ENCODE measurements at regions not wholly inside any gene's neighbourhood (a gene's known extent, or its start where the extent isn't known, plus 50 kb on each side); places are given as distances from the start of the nearest gene placed in this dataset.
A peak's percentile ranks its signal among the peaks of the same experiment; 100 is the strongest.
"Not testable (repeated sequence)": the region's sequence is repeated elsewhere in the genome, so short reads cannot be mapped to it uniquely, and the experiment has no call there.

DNA sequence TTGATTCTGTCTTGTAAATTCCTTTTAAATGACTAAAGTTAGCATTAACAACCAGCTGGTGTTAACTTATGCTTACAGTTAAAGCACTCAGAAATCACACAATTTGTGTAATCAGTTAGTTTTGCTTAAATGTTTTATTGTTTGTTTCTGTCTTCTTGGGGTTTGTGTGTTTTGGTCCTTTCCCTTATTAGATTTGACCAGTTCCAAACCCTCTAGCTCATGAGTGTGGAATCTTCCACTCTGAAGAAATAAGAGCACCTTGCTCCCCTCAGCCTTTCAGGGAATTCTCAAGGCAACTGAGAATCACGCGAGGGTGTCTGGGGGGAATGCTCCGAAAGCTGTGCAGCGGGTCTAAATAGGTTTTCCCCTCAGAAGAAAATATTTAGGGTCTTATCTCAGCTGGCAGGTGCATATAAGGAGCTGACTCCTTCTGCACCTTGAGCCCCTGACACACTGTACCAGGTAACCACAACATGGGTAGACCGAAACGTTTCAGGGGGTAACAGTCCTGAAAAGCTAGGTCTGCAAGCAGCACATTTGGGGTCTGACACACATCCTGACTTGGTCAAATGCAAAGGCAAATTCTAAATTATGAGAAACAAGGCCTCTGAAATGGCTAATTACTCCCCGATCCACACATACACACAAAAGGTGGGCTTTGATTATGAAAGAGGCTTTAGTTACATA, 188.1 kb upstream of the ETV3 start:
- no peak for DNase-seq (ENCODE audit: low read depth)

DNA sequence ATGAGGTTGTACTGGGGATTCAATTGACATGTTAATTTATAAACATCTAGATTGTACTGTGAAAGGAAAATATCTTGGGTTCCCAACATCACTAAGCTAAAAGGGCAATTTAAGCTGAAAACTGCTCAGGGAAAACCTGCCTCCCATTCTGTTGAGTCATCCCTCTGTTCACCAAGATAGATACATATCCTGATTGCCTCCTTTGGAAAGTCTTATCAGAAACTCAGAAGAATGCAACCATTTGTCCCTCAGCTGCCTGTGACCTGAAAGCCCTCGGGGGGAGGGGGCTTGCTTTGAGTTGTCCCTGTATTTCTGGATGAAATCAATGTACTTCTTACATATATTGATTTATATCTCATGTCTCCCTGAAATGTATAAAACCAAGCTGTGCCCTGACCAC, 187.0 kb upstream of the ETV3 start:
- DNase-seq (ENCODE audit: low read depth) = no peak

- DNase-seq (ENCODE audit: low read depth) = not testable (repeated sequence)
Observed at GRCh38 chr1:157321972-157322371, 183.8 kb upstream of the ETV3 start.

DNA sequence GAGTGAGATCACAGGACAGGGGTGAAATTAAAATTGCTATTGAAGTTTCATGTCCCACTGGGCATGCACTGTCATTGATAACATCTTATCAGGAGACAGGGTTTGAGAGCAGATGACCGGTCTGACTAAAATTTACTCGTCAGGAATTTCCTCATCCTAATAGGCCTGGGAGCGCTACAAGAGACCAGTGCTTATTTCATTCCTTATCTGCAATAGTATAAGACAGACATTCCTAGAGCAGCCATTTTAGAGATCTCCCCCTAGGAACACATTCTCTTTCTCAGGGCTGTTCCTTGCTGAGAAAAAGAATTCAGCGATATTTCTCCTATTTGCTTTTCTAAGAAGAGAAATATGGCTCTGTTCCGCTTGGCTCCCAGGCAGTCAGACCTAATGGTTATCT, 181.4 kb upstream of the ETV3 start:
- no peak for DNase-seq (ENCODE audit: low read depth)

GRCh38 chr1:157317229-157317628, 179.0 kb upstream of the ETV3 start:
- not testable (repeated sequence) for DNase-seq (ENCODE audit: low read depth)

GRCh38 chr1:157315544-157315943, 177.3 kb upstream of the ETV3 start:
- DNase-seq (ENCODE audit: low read depth) = no peak

DNA sequence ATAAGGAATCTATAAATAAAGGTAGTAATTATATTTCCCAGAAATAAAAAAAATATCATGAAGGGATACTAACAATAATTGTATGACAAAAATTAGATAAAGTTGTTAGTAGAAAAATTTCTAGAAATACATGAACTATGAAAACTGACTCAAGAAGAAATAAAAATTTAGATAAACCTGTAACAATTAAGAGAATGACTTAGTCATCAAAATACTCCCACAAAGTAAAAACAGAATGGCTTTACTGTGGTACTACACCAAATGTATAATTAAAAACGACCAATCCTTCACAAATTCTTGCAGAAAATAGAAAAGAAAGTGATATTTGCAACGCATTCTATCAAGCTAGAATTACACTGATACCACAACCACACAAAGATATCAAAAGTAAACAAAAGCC, 176.2 kb upstream of the ETV3 start:
- no peak for DNase-seq (ENCODE audit: low read depth)

DNA sequence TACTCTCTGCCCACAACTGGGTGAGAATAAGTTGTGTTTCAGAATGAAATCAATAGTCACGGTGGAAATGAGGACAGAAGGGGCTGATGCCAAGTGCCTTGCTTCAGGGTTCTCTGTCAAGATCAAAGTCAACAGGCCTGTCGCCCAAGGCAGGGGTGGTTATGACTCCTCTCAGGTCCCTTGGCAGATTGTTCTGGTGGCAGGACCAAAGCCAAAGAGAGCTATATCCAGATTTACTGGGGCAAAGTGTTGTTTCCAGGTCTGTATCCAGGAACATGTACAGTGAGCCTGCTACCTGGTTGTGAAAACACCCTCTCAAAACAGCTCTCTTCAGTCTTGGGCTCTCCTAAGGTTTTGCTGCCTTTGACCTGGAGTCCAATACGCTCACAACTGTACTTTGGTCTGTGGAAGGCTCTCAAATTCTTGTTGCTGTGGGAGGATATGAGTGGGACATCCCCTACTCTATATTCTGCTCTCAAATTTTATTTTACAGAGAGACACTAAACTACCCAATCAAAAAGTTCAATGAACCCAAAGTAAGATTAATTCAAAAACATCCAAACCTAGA, 175.1 kb upstream of the ETV3 start:
- DNase-seq (ENCODE audit: low read depth) = no peak

- DNase-seq (ENCODE audit: low read depth) = no peak
Observed at GRCh38 chr1:157312082-157312812, 174.1 kb upstream of the ETV3 start.

- no peak for DNase-seq (ENCODE audit: low read depth)
Observed at GRCh38 chr1:157311730-157312081, 173.5 kb upstream of the ETV3 start.

- DNase-seq (ENCODE audit: low read depth) = peak; percentile 5
Observed at GRCh38 chr1:157310805-157311729, 172.9 kb upstream of the ETV3 start.

DNA sequence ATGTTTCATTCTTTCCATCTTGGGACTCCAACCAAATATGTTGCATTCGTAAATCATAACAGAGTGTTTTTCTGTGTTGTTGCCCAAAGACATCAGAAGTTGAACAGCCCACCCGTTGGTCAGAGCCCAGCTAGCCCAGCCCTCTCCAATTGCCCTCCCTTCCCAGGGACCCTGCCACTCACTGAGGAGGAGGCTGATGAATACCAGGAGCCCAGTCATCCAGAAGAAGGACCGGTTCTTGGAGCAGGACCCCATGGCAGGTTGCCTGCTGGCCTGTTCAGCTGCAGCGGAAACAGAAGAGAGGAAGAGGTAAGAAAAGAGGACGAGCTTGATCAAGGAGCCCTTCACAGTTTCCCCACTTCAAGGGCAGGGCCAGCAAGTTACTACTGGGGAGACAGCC, 172.2 kb upstream of the ETV3 start:
- DNase-seq (ENCODE audit: low read depth) = no peak

DNA sequence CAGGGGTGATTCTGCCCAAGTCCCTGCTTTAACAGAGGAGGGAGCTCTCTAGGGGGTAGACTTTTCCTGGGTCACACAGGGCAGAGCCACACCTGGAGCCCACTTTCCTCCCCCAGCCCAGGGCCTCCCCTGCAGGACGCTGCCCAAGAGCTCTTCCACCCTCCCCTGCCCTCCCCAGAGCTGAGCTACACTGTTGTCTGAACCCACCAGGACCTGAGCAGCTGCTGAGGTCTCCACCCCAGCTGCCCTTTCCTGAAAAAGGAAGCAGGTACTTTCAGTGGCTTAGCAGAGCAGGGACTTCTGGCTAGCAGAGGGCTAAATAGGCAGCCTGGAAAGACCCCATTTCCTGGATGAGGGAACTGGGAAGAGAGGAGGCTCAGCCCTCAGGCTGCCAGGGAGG, 169.3 kb upstream of the ETV3 start:
- no peak for DNase-seq (ENCODE audit: low read depth)

DNA sequence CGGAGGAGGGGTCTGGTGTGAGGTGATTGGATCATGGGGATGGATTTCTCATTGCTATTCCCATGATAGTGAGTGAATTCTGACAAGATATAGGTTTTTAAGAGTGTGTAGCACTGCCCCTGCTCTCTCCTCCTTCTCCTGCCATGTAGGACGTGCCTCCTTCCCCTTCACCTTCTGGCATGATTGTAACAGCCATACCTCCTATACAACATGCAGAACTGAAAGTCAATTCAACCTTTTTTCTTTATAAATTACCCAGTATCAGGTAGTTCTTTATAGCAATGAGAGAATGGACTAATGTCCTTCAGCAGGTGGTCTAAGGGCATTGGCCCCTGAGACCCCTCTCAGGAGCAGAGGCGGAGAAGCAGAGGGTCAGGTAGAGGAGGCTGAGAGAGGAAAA, 168.7 kb upstream of the ETV3 start:
- DNase-seq (ENCODE audit: low read depth) = no peak

- DNase-seq (ENCODE audit: low read depth) = no peak
Observed at GRCh38 chr1:157304271-157304670, 166.1 kb upstream of the ETV3 start.

DNA sequence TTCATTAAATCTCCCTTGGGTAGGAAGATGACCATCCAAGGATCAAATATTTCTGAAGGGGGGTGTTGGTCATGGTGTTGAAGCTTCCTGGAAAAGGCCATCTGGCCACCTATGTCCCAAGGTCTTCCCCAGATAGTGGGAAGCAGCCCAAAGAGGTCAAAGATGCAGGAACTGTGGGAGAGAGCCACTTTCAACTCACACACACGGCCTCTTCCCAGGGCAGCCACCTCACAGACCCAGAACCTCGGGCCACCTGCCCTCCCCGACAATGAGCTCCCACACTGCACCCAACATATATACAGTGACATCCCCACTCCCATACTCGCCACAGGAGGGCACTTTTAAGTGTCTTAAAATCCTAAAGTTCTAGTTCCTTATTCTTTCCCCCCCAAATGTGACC, 164.5 kb upstream of the ETV3 start:
- DNase-seq (ENCODE audit: low read depth) = no peak

DNA sequence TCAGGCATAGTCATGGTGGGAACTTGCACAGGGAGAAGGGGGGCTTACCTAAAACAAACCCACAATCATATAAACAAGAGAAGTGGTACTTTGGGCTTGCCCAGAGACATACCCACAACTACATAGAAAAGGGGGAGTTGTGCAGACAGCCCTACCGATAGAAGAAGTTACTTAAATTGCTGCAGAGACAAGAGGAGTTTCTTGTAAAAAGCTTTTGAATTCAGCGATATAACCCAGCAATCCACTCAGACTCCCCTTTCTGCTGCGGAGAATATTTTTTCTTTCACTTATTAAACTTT, 164.0 kb upstream of the ETV3 start:
- no peak for DNase-seq (ENCODE audit: low read depth)

DNA sequence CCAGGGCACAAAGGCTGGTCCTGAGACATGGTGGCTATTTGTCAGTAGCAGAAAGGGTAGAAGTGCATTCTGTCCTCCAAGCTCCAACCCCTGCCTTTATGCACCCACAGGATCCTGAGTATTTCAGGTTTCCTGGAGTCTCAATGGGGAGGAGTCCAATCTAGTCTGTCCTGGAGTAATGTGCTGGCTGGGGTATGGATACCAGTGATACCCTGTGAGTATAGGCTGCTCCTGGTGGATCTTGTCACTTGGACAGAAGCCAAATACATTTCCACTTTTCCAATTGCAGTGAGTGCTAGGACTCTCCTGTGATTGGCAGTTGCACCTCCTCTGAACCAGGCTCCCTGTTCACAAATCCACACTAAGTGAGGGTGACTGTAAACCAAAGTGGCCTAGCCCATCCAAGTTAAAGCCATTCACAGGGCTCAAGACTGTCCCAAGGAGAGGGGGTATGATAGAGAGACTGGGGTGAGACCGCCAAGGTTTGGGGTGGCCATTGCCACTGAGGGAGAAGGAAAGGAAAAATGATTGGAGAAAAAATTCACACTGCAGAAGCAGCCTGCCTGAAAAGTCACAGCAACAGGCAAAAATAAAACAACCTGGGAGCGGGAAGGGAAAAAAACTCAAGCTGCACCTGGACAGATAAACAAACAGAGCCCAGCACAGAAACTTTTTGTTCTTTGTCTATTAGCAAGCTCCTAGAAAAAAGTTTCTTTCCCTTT, 163.4 kb upstream of the ETV3 start:
- no peak for DNase-seq (ENCODE audit: low read depth)

DNA sequence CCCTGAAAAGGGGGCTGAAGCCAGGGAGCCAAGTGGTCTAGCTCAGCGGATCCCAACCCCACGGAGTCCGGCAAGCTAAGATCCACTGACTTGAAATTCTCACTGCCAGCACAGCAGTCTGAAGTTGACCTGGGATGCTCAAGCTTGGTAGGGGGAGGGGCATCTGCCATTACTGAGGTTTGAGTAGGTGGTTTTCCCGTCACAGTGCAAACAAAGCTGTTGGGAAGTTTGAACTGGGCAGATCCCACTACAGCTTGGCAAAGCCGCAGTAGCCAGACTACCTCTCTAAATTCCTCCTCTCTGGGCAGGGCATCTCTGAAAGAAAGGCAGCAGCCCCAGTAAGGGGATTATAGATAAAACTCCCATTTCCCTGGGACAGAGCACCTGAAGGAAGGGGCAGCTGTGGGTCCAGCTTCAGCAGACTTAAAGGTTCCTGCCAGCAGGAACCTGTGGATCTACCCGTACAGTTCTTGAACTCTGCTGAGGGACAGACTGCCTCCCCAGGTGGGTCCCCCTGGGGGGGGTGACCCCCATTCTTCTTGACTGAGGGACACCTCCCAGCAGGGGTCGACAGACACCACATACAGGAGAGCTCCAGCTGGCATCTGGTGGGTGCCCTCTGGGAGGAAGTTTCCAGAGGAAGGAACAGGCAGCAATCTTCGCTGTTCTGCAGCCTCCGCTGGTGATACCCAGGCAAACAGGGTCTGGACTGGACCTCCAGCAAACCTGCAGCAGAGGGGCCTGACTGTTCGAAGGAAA, 156.4 kb upstream of the ETV3 start:
- DNase-seq (ENCODE audit: low read depth) = not testable (repeated sequence)

- no peak for DNase-seq (ENCODE audit: low read depth)
Observed at GRCh38 chr1:157292809-157293564, 154.8 kb upstream of the ETV3 start.

Data from LHCN-M2 (cell line).